ENCODE measurements at regions not wholly inside any gene's neighbourhood (a gene's known extent, or its start where the extent isn't known, plus 50 kb on each side); places are given as distances from the start of the nearest gene placed in this dataset.

GRCh38 chr12:17381211-17381610, 708.8 kb downstream of the RERGL start:
- H3K27me3 ChIP-seq (ENCODE audit: control insufficient read depth, insufficient read depth, low read length) = no peaks in the 10 kb centered on the region
- no peak overlapping the region for H3K4me3 ChIP-seq (ENCODE audit: low read depth in 2 of 2, low read length in 2 of 2)
- POLR2A ChIA-PET = no interaction called here
- BruUV-seq (replicated peaks) = no TSS peak
- in situ Hi-C loops (cut with HindIII; ENCODE audit: low pct_unique_long_range_greater_than_20kb, low sequenced_read_pairs) = no loop called here
- no peaks in the 10 kb centered on the region for H3K4me1 ChIP-seq (ENCODE audit: control insufficient read depth, insufficient read depth, low read length)
- DNase-seq (ENCODE audit: low read depth, low spot score) = no peak
- no peak for TF ChIP-seq CTCF (IDR thresholded peaks at IDR 0.05)
- TF ChIP-seq REST (IDR thresholded peaks at IDR 0.05; ENCODE audit: insufficient read depth in 1 of 2, low read depth in 2 of 2, low read length in 1 of 2) = no peak
- TF ChIP-seq POLR2AphosphoS5 (IDR thresholded peaks at IDR 0.05; ENCODE audit: low read depth, low read length) = no peak
- no peak for TF ChIP-seq SIN3A (IDR thresholded peaks at IDR 0.05; ENCODE audit: borderline replicate concordance, insufficient read depth, low read depth, low read length)
- TF ChIP-seq TCF7L2 (IDR thresholded peaks at IDR 0.05; ENCODE audit: low read depth, low read length) = no peak
- intact Hi-C loops (cut with micrococcal nuclease; ENCODE audit: unreplicated experiment) = no loop called here
- no peaks in the 10 kb centered on the region for H3K9me3 ChIP-seq (ENCODE audit: control insufficient read depth, insufficient read depth, low read depth, low read length)
- no peak for ATAC-seq
- CTCF ChIA-PET = no interaction called here
- H3K27ac ChIP-seq (ENCODE audit: low read length) = no peak overlapping the region
- H3K36me3 ChIP-seq (ENCODE audit: control insufficient read depth, insufficient read depth, low read length) = no peaks in the 10 kb centered on the region

GRCh38 chr12:17372508-17372907, 717.5 kb downstream of the RERGL start:
- intact Hi-C loops (cut with micrococcal nuclease; ENCODE audit: unreplicated experiment) = no loop called here
- POLR2A ChIA-PET = no interaction called here
- Histone ChIP-seq H3K4me3 (ENCODE audit: low read depth in 2 of 2, low read length in 2 of 2) (no peak overlapping the region), H3K36me3 (ENCODE audit: control insufficient read depth, insufficient read depth, low read length) (no peaks in the 10 kb centered on the region), H3K27me3 (ENCODE audit: control insufficient read depth, insufficient read depth, low read length) (no peaks in the 10 kb centered on the region), H3K27ac (ENCODE audit: low read length) (no peak overlapping the region), H3K9me3 (ENCODE audit: control insufficient read depth, insufficient read depth, low read depth, low read length) (no peaks in the 10 kb centered on the region), H3K4me1 (ENCODE audit: control insufficient read depth, insufficient read depth, low read length) (no peaks in the 10 kb centered on the region)
- TF ChIP-seq TCF7L2 (IDR thresholded peaks at IDR 0.05; ENCODE audit: low read depth, low read length) = no peak
- TF ChIP-seq REST (IDR thresholded peaks at IDR 0.05; ENCODE audit: insufficient read depth in 1 of 2, low read depth in 2 of 2, low read length in 1 of 2) = no peak
- TF ChIP-seq CTCF (IDR thresholded peaks at IDR 0.05) = no peak
- in situ Hi-C loops (cut with HindIII; ENCODE audit: low pct_unique_long_range_greater_than_20kb, low sequenced_read_pairs) = no loop called here
- no peak for DNase-seq (ENCODE audit: low read depth, low spot score)
- BruUV-seq (replicated peaks) = no TSS peak
- CTCF ChIA-PET = no interaction called here
- no peak for ATAC-seq

Measured in Panc1 (cell line).